ENCODE measurements at regions not wholly inside any gene's neighbourhood (a gene's known extent, or its start where the extent isn't known, plus 50 kb on each side); places are given as distances from the start of the nearest gene placed in this dataset.

GRCh38 chr21:39051588-39051949 is 131.7 kb downstream of the PSMG1 start:
- no peak for TF ChIP-seq CTCF (IDR thresholded peaks at IDR 0.05; ENCODE audit: control insufficient read depth, extremely low read depth, insufficient read depth)
- H3K4me3 ChIP-seq (ENCODE audit: low read depth, low read length): no peak overlapping the region
- no peak for DNase-seq (ENCODE audit: low read depth)

GRCh38 chr21:39050841-39051587 is 132.2 kb downstream of the PSMG1 start:
- no peak for DNase-seq (ENCODE audit: low read depth)
- H3K4me3 ChIP-seq (ENCODE audit: low read depth, low read length): no peak overlapping the region
- no peak for TF ChIP-seq CTCF (IDR thresholded peaks at IDR 0.05; ENCODE audit: control insufficient read depth, extremely low read depth, insufficient read depth)

GRCh38 chr21:39048574-39048973 is 134.7 kb downstream of the PSMG1 start:
- DNase-seq (ENCODE audit: low read depth): no peak
- H3K4me3 ChIP-seq (ENCODE audit: low read depth, low read length): no peak overlapping the region
- no peak for TF ChIP-seq CTCF (IDR thresholded peaks at IDR 0.05; ENCODE audit: control insufficient read depth, extremely low read depth, insufficient read depth)

GRCh38 chr21:39048064-39048463 is 135.2 kb downstream of the PSMG1 start:
- DNase-seq (ENCODE audit: low read depth): no peak
- TF ChIP-seq CTCF (IDR thresholded peaks at IDR 0.05; ENCODE audit: control insufficient read depth, extremely low read depth, insufficient read depth): no peak
- no peak overlapping the region for H3K4me3 ChIP-seq (ENCODE audit: low read depth, low read length)

- no peak for DNase-seq (ENCODE audit: low read depth)
- no peak for TF ChIP-seq CTCF (IDR thresholded peaks at IDR 0.05; ENCODE audit: control insufficient read depth, extremely low read depth, insufficient read depth)
- H3K4me3 ChIP-seq (ENCODE audit: low read depth, low read length): no peak overlapping the region
Observed at GRCh38 chr21:39047046-39047445, 136.2 kb downstream of the PSMG1 start.

GRCh38 chr21:39046236-39046916 is 136.9 kb downstream of the PSMG1 start:
- H3K4me3 ChIP-seq (ENCODE audit: low read depth, low read length): no peak overlapping the region
- DNase-seq (ENCODE audit: low read depth): no peak
- TF ChIP-seq CTCF (IDR thresholded peaks at IDR 0.05; ENCODE audit: control insufficient read depth, extremely low read depth, insufficient read depth): no peak
